ENCODE measurements at regions not wholly inside any gene's neighbourhood (a gene's known extent, or its start where the extent isn't known, plus 50 kb on each side); places are given as distances from the start of the nearest gene placed in this dataset.

GRCh38 chr18:10269261-10269660, 185.2 kb upstream of the APCDD1 start:
- intact Hi-C loops (cut with DNase I; ENCODE audit: low total_unique reads): no loop called here
- no peak for DNase-seq (ENCODE audit: low spot score in 2 of 2)
- TF ChIP-seq POLR2AphosphoS5 (IDR thresholded peaks at IDR 0.05) (no peak), POLR2A (IDR thresholded peaks at IDR 0.05) (no peak), CTCF (IDR thresholded peaks at IDR 0.05) (no peak)
- no peak overlapping the region for H3K4me3 ChIP-seq
- H3K9me3 ChIP-seq: no peaks in the 10 kb centered on the region
- H3K4me1 ChIP-seq: no peaks in the 10 kb centered on the region
- H3K36me3 ChIP-seq: no peaks in the 10 kb centered on the region
- H3K27ac ChIP-seq: peak overlapping the region; percentile 54 to 60
- no peaks in the 10 kb centered on the region for H3K27me3 ChIP-seq

GRCh38 chr18:10270151-10270571, 184.3 kb upstream of the APCDD1 start:
- no peak overlapping the region for H3K4me3 ChIP-seq
- no peaks in the 10 kb centered on the region for H3K4me1 ChIP-seq
- DNase-seq (ENCODE audit: low spot score in 2 of 2): peak in 1 of 2 donors; percentile 43
- TF ChIP-seq POLR2A (IDR thresholded peaks at IDR 0.05) (no peak), POLR2AphosphoS5 (IDR thresholded peaks at IDR 0.05) (peak in 1 of 3 donors; percentile 20)
- H3K27ac ChIP-seq: peak overlapping the region; percentile 52 to 54
- H3K36me3 ChIP-seq: no peaks in the 10 kb centered on the region
- H3K27me3 ChIP-seq: no peaks in the 10 kb centered on the region
- no peaks in the 10 kb centered on the region for H3K9me3 ChIP-seq
- intact Hi-C loops (cut with DNase I; ENCODE audit: low total_unique reads): no loop called here

- intact Hi-C loops (cut with DNase I; ENCODE audit: low total_unique reads): no loop called here
- TF ChIP-seq POLR2A (IDR thresholded peaks at IDR 0.05): no peak
- TF ChIP-seq CTCF (IDR thresholded peaks at IDR 0.05): no peak
- TF ChIP-seq POLR2AphosphoS5 (IDR thresholded peaks at IDR 0.05): no peak
- Histone ChIP-seq H3K9me3 (no peaks in the 10 kb centered on the region), H3K27ac (no peak overlapping the region), H3K4me3 (no peak overlapping the region), H3K27me3 (no peaks in the 10 kb centered on the region), H3K36me3 (no peaks in the 10 kb centered on the region), H3K4me1 (no peaks in the 10 kb centered on the region)
- DNase-seq (ENCODE audit: low spot score in 2 of 2): no peak
Observed at GRCh38 chr18:10271481-10271880, 183.0 kb upstream of the APCDD1 start.

GRCh38 chr18:10274301-10274700, 180.1 kb upstream of the APCDD1 start:
- intact Hi-C loops (cut with DNase I; ENCODE audit: low total_unique reads): no loop called here
- no peaks in the 10 kb centered on the region for H3K36me3 ChIP-seq

GRCh38 chr18:10275486-10275885, 178.9 kb upstream of the APCDD1 start:
- Histone ChIP-seq H3K9me3 (no peaks in the 10 kb centered on the region), H3K27ac (no peak overlapping the region), H3K4me1 (no peaks in the 10 kb centered on the region), H3K36me3 (no peaks in the 10 kb centered on the region), H3K27me3 (no peaks in the 10 kb centered on the region), H3K4me3 (no peak overlapping the region)
- TF ChIP-seq POLR2A (IDR thresholded peaks at IDR 0.05) (no peak), CTCF (IDR thresholded peaks at IDR 0.05) (no peak), POLR2AphosphoS5 (IDR thresholded peaks at IDR 0.05) (no peak)
- intact Hi-C loops (cut with DNase I; ENCODE audit: low total_unique reads): no loop called here
- DNase-seq (ENCODE audit: low spot score in 2 of 2): no peak

More at GRCh38 chr18:10274301-10274700, 180.1 kb upstream of the APCDD1 start:
- H3K4me3 ChIP-seq: no peak overlapping the region
- H3K27me3 ChIP-seq: no peaks in the 10 kb centered on the region
- no peak for TF ChIP-seq CTCF (IDR thresholded peaks at IDR 0.05)
- TF ChIP-seq POLR2AphosphoS5 (IDR thresholded peaks at IDR 0.05): no peak
- H3K9me3 ChIP-seq: no peaks in the 10 kb centered on the region
- H3K27ac ChIP-seq: no peak overlapping the region
- no peaks in the 10 kb centered on the region for H3K4me1 ChIP-seq
- no peak for DNase-seq (ENCODE audit: low spot score in 2 of 2)

- H3K27ac ChIP-seq: no peak overlapping the region
- H3K4me3 ChIP-seq: no peak overlapping the region
- intact Hi-C loops (cut with DNase I; ENCODE audit: low total_unique reads): no loop called here
- no peaks in the 10 kb centered on the region for H3K4me1 ChIP-seq
- no peak for TF ChIP-seq POLR2A (IDR thresholded peaks at IDR 0.05)
- TF ChIP-seq CTCF (IDR thresholded peaks at IDR 0.05): no peak
- no peak for TF ChIP-seq POLR2AphosphoS5 (IDR thresholded peaks at IDR 0.05)
- H3K27me3 ChIP-seq: no peaks in the 10 kb centered on the region
- H3K36me3 ChIP-seq: no peaks in the 10 kb centered on the region
- no peak for DNase-seq (ENCODE audit: low spot score in 2 of 2)
- H3K9me3 ChIP-seq: no peaks in the 10 kb centered on the region
Observed at GRCh38 chr18:10278265-10278664, 176.2 kb upstream of the APCDD1 start.

Data from breast epithelium (tissue), 4 donors.